ENCODE measurements at regions not wholly inside any gene's neighbourhood (a gene's known extent, or its start where the extent isn't known, plus 50 kb on each side); places are given as distances from the start of the nearest gene placed in this dataset.

- H3K9me3 ChIP-seq (ENCODE audit: control insufficient read depth in 1 of 2, low read length in 2 of 2) = no peaks in the 10 kb centered on the region
- H3K9ac ChIP-seq (ENCODE audit: low read depth in 1 of 2, low read length in 2 of 2) = no peak overlapping the region
- H3K4me1 ChIP-seq (ENCODE audit: control insufficient read depth in 1 of 2, insufficient read depth in 2 of 2, low read length in 2 of 2) = no peaks in the 10 kb centered on the region
- H3K27ac ChIP-seq (ENCODE audit: low read depth, low read length) = no peak overlapping the region
- no peak overlapping the region for H3K4me3 ChIP-seq (ENCODE audit: low read depth in 1 of 2, low read length in 2 of 2)
- H3K36me3 ChIP-seq (ENCODE audit: control insufficient read depth in 1 of 2, insufficient read depth in 2 of 2, low read length in 2 of 2) = no peaks in the 10 kb centered on the region
- H3K27me3 ChIP-seq (ENCODE audit: control insufficient read depth in 1 of 2, insufficient read depth in 2 of 2, low read length in 2 of 2) = no peaks in the 10 kb centered on the region
Observed at GRCh38 chr1:233435622-233436021, 108.1 kb downstream of the MAP3K21 start.

- H3K9ac ChIP-seq (ENCODE audit: low read depth in 1 of 2, low read length in 2 of 2) = no peak overlapping the region
Observed at GRCh38 chr1:233439721-233440120, 112.2 kb downstream of the MAP3K21 start.

GRCh38 chr1:233440951-233441401 lies 113.5 kb downstream of the MAP3K21 start:
- Histone ChIP-seq H3K4me1 (ENCODE audit: control insufficient read depth in 1 of 2, insufficient read depth in 2 of 2, low read length in 2 of 2) (peaks cover 0 to 4% of the 10 kb centered on the region in 2 donors), H3K36me3 (ENCODE audit: control insufficient read depth in 1 of 2, insufficient read depth in 2 of 2, low read length in 2 of 2) (no peaks in the 10 kb centered on the region), H3K9me3 (ENCODE audit: control insufficient read depth in 1 of 2, low read length in 2 of 2) (peaks cover 2 to 7% of the 10 kb centered on the region in 2 donors), H3K27me3 (ENCODE audit: control insufficient read depth in 1 of 2, insufficient read depth in 2 of 2, low read length in 2 of 2) (no peaks in the 10 kb centered on the region), H3K27ac (ENCODE audit: low read depth, low read length) (no peak overlapping the region), H3K4me3 (ENCODE audit: low read depth in 1 of 2, low read length in 2 of 2) (no peak overlapping the region), H3K9ac (ENCODE audit: low read depth in 1 of 2, low read length in 2 of 2) (no peak overlapping the region)

More at GRCh38 chr1:233439721-233440120, 112.2 kb downstream of the MAP3K21 start:
- Histone ChIP-seq H3K4me3 (ENCODE audit: low read depth in 1 of 2, low read length in 2 of 2) (no peak overlapping the region), H3K9me3 (ENCODE audit: control insufficient read depth in 1 of 2, low read length in 2 of 2) (no peaks in the 10 kb centered on the region), H3K27ac (ENCODE audit: low read depth, low read length) (no peak overlapping the region), H3K27me3 (ENCODE audit: control insufficient read depth in 1 of 2, insufficient read depth in 2 of 2, low read length in 2 of 2) (no peaks in the 10 kb centered on the region), H3K4me1 (ENCODE audit: control insufficient read depth in 1 of 2, insufficient read depth in 2 of 2, low read length in 2 of 2) (peaks cover 0 to 4% of the 10 kb centered on the region in 2 donors), H3K36me3 (ENCODE audit: control insufficient read depth in 1 of 2, insufficient read depth in 2 of 2, low read length in 2 of 2) (no peaks in the 10 kb centered on the region)

GRCh38 chr1:233442026-233442780 lies 114.7 kb downstream of the MAP3K21 start:
- Histone ChIP-seq H3K27me3 (ENCODE audit: control insufficient read depth in 1 of 2, insufficient read depth in 2 of 2, low read length in 2 of 2) (no peaks in the 10 kb centered on the region), H3K9ac (ENCODE audit: low read depth in 1 of 2, low read length in 2 of 2) (no peak overlapping the region), H3K36me3 (ENCODE audit: control insufficient read depth in 1 of 2, insufficient read depth in 2 of 2, low read length in 2 of 2) (no peaks in the 10 kb centered on the region), H3K27ac (ENCODE audit: low read depth, low read length) (no peak overlapping the region), H3K4me3 (ENCODE audit: low read depth in 1 of 2, low read length in 2 of 2) (no peak overlapping the region), H3K9me3 (ENCODE audit: control insufficient read depth in 1 of 2, low read length in 2 of 2) (peaks cover 6 to 7% of the 10 kb centered on the region in 2 donors), H3K4me1 (ENCODE audit: control insufficient read depth in 1 of 2, insufficient read depth in 2 of 2, low read length in 2 of 2) (peaks cover 0 to 4% of the 10 kb centered on the region in 2 donors)

- Histone ChIP-seq H3K4me3 (ENCODE audit: low read depth in 1 of 2, low read length in 2 of 2) (no peak overlapping the region), H3K36me3 (ENCODE audit: control insufficient read depth in 1 of 2, insufficient read depth in 2 of 2, low read length in 2 of 2) (no peaks in the 10 kb centered on the region), H3K27ac (ENCODE audit: low read depth, low read length) (no peak overlapping the region), H3K27me3 (ENCODE audit: control insufficient read depth in 1 of 2, insufficient read depth in 2 of 2, low read length in 2 of 2) (no peaks in the 10 kb centered on the region), H3K9me3 (ENCODE audit: control insufficient read depth in 1 of 2, low read length in 2 of 2) (peaks cover 6 to 7% of the 10 kb centered on the region in 2 donors), H3K9ac (ENCODE audit: low read depth in 1 of 2, low read length in 2 of 2) (no peak overlapping the region), H3K4me1 (ENCODE audit: control insufficient read depth in 1 of 2, insufficient read depth in 2 of 2, low read length in 2 of 2) (peaks cover 0 to 4% of the 10 kb centered on the region in 2 donors)
Observed at GRCh38 chr1:233443040-233443760, 115.7 kb downstream of the MAP3K21 start.

GRCh38 chr1:233444484-233444883 lies 117.0 kb downstream of the MAP3K21 start:
- H3K9me3 ChIP-seq (ENCODE audit: control insufficient read depth in 1 of 2, low read length in 2 of 2) = peaks cover 6 to 7% of the 10 kb centered on the region in 2 donors
- peaks cover 0 to 4% of the 10 kb centered on the region in 2 donors for H3K4me1 ChIP-seq (ENCODE audit: control insufficient read depth in 1 of 2, insufficient read depth in 2 of 2, low read length in 2 of 2)
- H3K4me3 ChIP-seq (ENCODE audit: low read depth in 1 of 2, low read length in 2 of 2) = no peak overlapping the region
- no peak overlapping the region for H3K27ac ChIP-seq (ENCODE audit: low read depth, low read length)
- H3K27me3 ChIP-seq (ENCODE audit: control insufficient read depth in 1 of 2, insufficient read depth in 2 of 2, low read length in 2 of 2) = no peaks in the 10 kb centered on the region
- H3K36me3 ChIP-seq (ENCODE audit: control insufficient read depth in 1 of 2, insufficient read depth in 2 of 2, low read length in 2 of 2) = no peaks in the 10 kb centered on the region
- H3K9ac ChIP-seq (ENCODE audit: low read depth in 1 of 2, low read length in 2 of 2) = no peak overlapping the region

- Histone ChIP-seq H3K4me3 (ENCODE audit: low read depth in 1 of 2, low read length in 2 of 2) (no peak overlapping the region), H3K9me3 (ENCODE audit: control insufficient read depth in 1 of 2, low read length in 2 of 2) (peaks cover 6 to 7% of the 10 kb centered on the region in 2 donors), H3K9ac (ENCODE audit: low read depth in 1 of 2, low read length in 2 of 2) (no peak overlapping the region), H3K36me3 (ENCODE audit: control insufficient read depth in 1 of 2, insufficient read depth in 2 of 2, low read length in 2 of 2) (no peaks in the 10 kb centered on the region), H3K27ac (ENCODE audit: low read depth, low read length) (no peak overlapping the region), H3K27me3 (ENCODE audit: control insufficient read depth in 1 of 2, insufficient read depth in 2 of 2, low read length in 2 of 2) (no peaks in the 10 kb centered on the region), H3K4me1 (ENCODE audit: control insufficient read depth in 1 of 2, insufficient read depth in 2 of 2, low read length in 2 of 2) (peaks cover 0 to 4% of the 10 kb centered on the region in 2 donors)
Observed at GRCh38 chr1:233445737-233446136, 118.2 kb downstream of the MAP3K21 start.

- H3K27me3 ChIP-seq (ENCODE audit: control insufficient read depth in 1 of 2, insufficient read depth in 2 of 2, low read length in 2 of 2) = no peaks in the 10 kb centered on the region
- H3K4me3 ChIP-seq (ENCODE audit: low read depth in 1 of 2, low read length in 2 of 2) = no peak overlapping the region
- H3K36me3 ChIP-seq (ENCODE audit: control insufficient read depth in 1 of 2, insufficient read depth in 2 of 2, low read length in 2 of 2) = no peaks in the 10 kb centered on the region
- no peak overlapping the region for H3K9ac ChIP-seq (ENCODE audit: low read depth in 1 of 2, low read length in 2 of 2)
- H3K9me3 ChIP-seq (ENCODE audit: control insufficient read depth in 1 of 2, low read length in 2 of 2) = peaks cover 6 to 7% of the 10 kb centered on the region in 2 donors
- H3K27ac ChIP-seq (ENCODE audit: low read depth, low read length) = no peak overlapping the region
- H3K4me1 ChIP-seq (ENCODE audit: control insufficient read depth in 1 of 2, insufficient read depth in 2 of 2, low read length in 2 of 2) = peaks cover 0 to 4% of the 10 kb centered on the region in 2 donors
Observed at GRCh38 chr1:233446935-233447334, 119.4 kb downstream of the MAP3K21 start.

- Histone ChIP-seq H3K9me3 (ENCODE audit: control insufficient read depth in 1 of 2, low read length in 2 of 2) (peaks cover 6 to 7% of the 10 kb centered on the region in 2 donors), H3K27ac (ENCODE audit: low read depth, low read length) (no peak overlapping the region), H3K27me3 (ENCODE audit: control insufficient read depth in 1 of 2, insufficient read depth in 2 of 2, low read length in 2 of 2) (no peaks in the 10 kb centered on the region), H3K4me1 (ENCODE audit: control insufficient read depth in 1 of 2, insufficient read depth in 2 of 2, low read length in 2 of 2) (peaks cover 10% of the 10 kb centered on the region in 2 donors), H3K4me3 (ENCODE audit: low read depth in 1 of 2, low read length in 2 of 2) (no peak overlapping the region), H3K36me3 (ENCODE audit: control insufficient read depth in 1 of 2, insufficient read depth in 2 of 2, low read length in 2 of 2) (no peaks in the 10 kb centered on the region), H3K9ac (ENCODE audit: low read depth in 1 of 2, low read length in 2 of 2) (no peak overlapping the region)
Observed at GRCh38 chr1:233448109-233448689, 120.7 kb downstream of the MAP3K21 start.

GRCh38 chr1:233452724-233453123 lies 125.2 kb downstream of the MAP3K21 start:
- Histone ChIP-seq H3K4me1 (ENCODE audit: control insufficient read depth in 1 of 2, insufficient read depth in 2 of 2, low read length in 2 of 2) (peaks cover 13 to 18% of the 10 kb centered on the region in 2 donors), H3K27ac (ENCODE audit: low read depth, low read length) (no peak overlapping the region), H3K9me3 (ENCODE audit: control insufficient read depth in 1 of 2, low read length in 2 of 2) (no peaks in the 10 kb centered on the region), H3K36me3 (ENCODE audit: control insufficient read depth in 1 of 2, insufficient read depth in 2 of 2, low read length in 2 of 2) (no peaks in the 10 kb centered on the region), H3K9ac (ENCODE audit: low read depth in 1 of 2, low read length in 2 of 2) (no peak overlapping the region), H3K27me3 (ENCODE audit: control insufficient read depth in 1 of 2, insufficient read depth in 2 of 2, low read length in 2 of 2) (no peaks in the 10 kb centered on the region), H3K4me3 (ENCODE audit: low read depth in 1 of 2, low read length in 2 of 2) (no peak overlapping the region)

Measured in duodenal mucosa (tissue), 2 donors.